DOHH2 (cell line): ENCODE measurements at regions not wholly inside any gene's neighbourhood (a gene's known extent, or its start where the extent isn't known, plus 50 kb on each side); places are given as distances from the start of the nearest gene placed in this dataset.

Experiments
- H3F3A ChIP-seq: fragments of 200-600 bp; sonication (generic), shearing (Covaris generic); 2 replicates; pipeline ENCODE4 v1.6.0; 2016; ENCODE audit warnings: antibody characterized with exemption, mild to moderate bottlenecking; ENCODE audit not compliant: control insufficient read depth, insufficient read depth
- H3K27ac ChIP-seq: fragments of 200-600 bp; sonication (generic); 2 replicates; pipeline ENCODE4 v1.5.1; 2014; ENCODE audit warnings: low read depth, mild to moderate bottlenecking, low read length, moderate library complexity
- H3K27me3 ChIP-seq: fragments of 200-600 bp; sonication (generic); 2 replicates; pipeline ENCODE4 v1.6.1; 2014; ENCODE audit warnings: mild to moderate bottlenecking, low read length, mixed read lengths; ENCODE audit not compliant: control insufficient read depth
- H3K36me3 ChIP-seq: fragments of 200-600 bp; sonication (generic); 2 replicates; pipeline ENCODE4 v1.6.1; 2014; ENCODE audit warnings: mild to moderate bottlenecking, low read length, moderate library complexity, mixed read lengths; ENCODE audit not compliant: control insufficient read depth
- H3K4me1 ChIP-seq: fragments of 200-600 bp; sonication (generic); 2 replicates; pipeline ENCODE4 v1.6.1; 2014; ENCODE audit warnings: mild to moderate bottlenecking, low read length, mixed read lengths; ENCODE audit not compliant: control insufficient read depth
- H3K4me2 ChIP-seq: fragments of 200-600 bp; sonication (generic); 2 replicates; pipeline ENCODE4 v1.6.0; 2014; ENCODE audit warnings: mild to moderate bottlenecking, low read length, moderate library complexity
- H3K4me3 ChIP-seq: fragments of 200-600 bp; sonication (generic); 2 replicates; pipeline ENCODE4 v1.5.1; 2014; ENCODE audit warnings: mild to moderate bottlenecking, low read length, mixed read lengths
- H3K79me2 ChIP-seq: fragments of 200-600 bp; sonication (generic); 2 replicates; pipeline ENCODE4 v1.6.1; 2014; ENCODE audit warnings: mild to moderate bottlenecking, low read length, mixed read lengths; ENCODE audit not compliant: control insufficient read depth
- H3K9me2 ChIP-seq: fragments of 200-600 bp; sonication (generic); replicated peaks from 2 replicates; pipeline ENCODE4 v1.6.1; 2014; ENCODE audit warnings: mild to moderate bottlenecking, low read length, mixed read lengths; ENCODE audit not compliant: control insufficient read depth
- H3K9me3 ChIP-seq: fragments of 200-600 bp; sonication (generic); 2 replicates; pipeline ENCODE4 v1.6.1; 2014; ENCODE audit warnings: antibody characterized with exemption, low read length, mixed read lengths; ENCODE audit not compliant: control insufficient read depth, insufficient read depth
- H4K20me1 ChIP-seq: fragments of 200-600 bp; sonication (generic); 2 replicates; pipeline ENCODE4 v1.6.0; 2014; ENCODE audit warnings: low read depth, mild to moderate bottlenecking, antibody characterized with exemption, low read length, moderate library complexity; ENCODE audit not compliant: control insufficient read depth, insufficient read depth
- CTCF ChIP-seq: fragments of 200-600 bp; sonication (generic); IDR thresholded peaks from one replicate; pipeline ENCODE4 v1.5.1; 2014; ENCODE audit warnings: antibody characterized with exemption, mild to moderate bottlenecking, low read depth, low read length; ENCODE audit not compliant: poor library complexity, severe bottlenecking
- EZH2phosphoT487 ChIP-seq: fragments of 200-600 bp; sonication (generic); IDR thresholded peaks from 2 replicates; pipeline ENCODE4 v1.6.1; 2017; ENCODE audit warnings: borderline replicate concordance, mild to moderate bottlenecking, antibody characterized with exemption, low read length, moderate library complexity, mixed read lengths

GRCh38 chr10:130739757-130740145 is 571.8 kb downstream of the TCERG1L start:
- Histone ChIP-seq H3K9me2 (no peaks in the 10 kb centered on the region), H3K27me3 (no peaks in the 10 kb centered on the region), H3K79me2 (no peaks in the 10 kb centered on the region), H3K36me3 (no peaks in the 10 kb centered on the region), H3K9me3 (no peaks in the 10 kb centered on the region), H3F3A (no peaks in the 10 kb centered on the region), H3K4me1 (no peaks in the 10 kb centered on the region), H3K4me3 (no peak overlapping the region), H3K27ac (no peak overlapping the region), H3K4me2 (no peak overlapping the region), H4K20me1 (no peaks in the 10 kb centered on the region)
- TF ChIP-seq CTCF (no peak), EZH2phosphoT487 (no peak)

GRCh38 chr10:130740166-130740565 is 571.4 kb downstream of the TCERG1L start:
- Histone ChIP-seq H3K36me3 (no peaks in the 10 kb centered on the region), H3F3A (no peaks in the 10 kb centered on the region), H3K4me3 (no peak overlapping the region), H3K9me2 (no peaks in the 10 kb centered on the region), H3K4me2 (no peak overlapping the region), H3K27me3 (no peaks in the 10 kb centered on the region), H3K4me1 (no peaks in the 10 kb centered on the region), H3K79me2 (no peaks in the 10 kb centered on the region), H3K27ac (no peak overlapping the region), H4K20me1 (no peaks in the 10 kb centered on the region), H3K9me3 (no peaks in the 10 kb centered on the region)
- TF ChIP-seq CTCF: no peak
- TF ChIP-seq EZH2phosphoT487: no peak

GRCh38 chr10:130740915-130741750 is 570.4 kb downstream of the TCERG1L start:
- Histone ChIP-seq H3K9me2 (no peaks in the 10 kb centered on the region), H3K4me3 (no peak overlapping the region), H3K27ac (no peak overlapping the region), H3K4me1 (no peaks in the 10 kb centered on the region), H3K27me3 (no peaks in the 10 kb centered on the region), H3K79me2 (no peaks in the 10 kb centered on the region), H3K36me3 (no peaks in the 10 kb centered on the region), H3K9me3 (no peaks in the 10 kb centered on the region), H3F3A (no peaks in the 10 kb centered on the region), H4K20me1 (no peaks in the 10 kb centered on the region), H3K4me2 (no peak overlapping the region)
- no peak for TF ChIP-seq EZH2phosphoT487
- no peak for TF ChIP-seq CTCF
